GM12878 (cell line): ENCODE measurements at regions not wholly inside any gene's neighbourhood (a gene's known extent, or its start where the extent isn't known, plus 50 kb on each side); places are given as distances from the start of the nearest gene placed in this dataset.

Experiments used
- ATAC-seq: fragments of 200-7000 bp; cut with Tn5 transposase; 3 replicates; pipeline ENCODE4 v1.9.1; 2020; ENCODE audit warnings: mild to moderate bottlenecking, moderate library complexity
- BruUV-seq: library from RNA; stranded (reverse); fragments of 400-500 nt; replicated peaks from 2 replicates; lab custom pipeline; 2021; lab: Mats Ljungman, UMichigan
- CTCF ChIA-PET: fragments of 300-600 bp; sonication (Branson Sonifier 250); formaldehyde crosslinking; extraction: SDS; loops from one replicate; lab custom pipeline; 2021; ENCODE audit warnings: inconsistent platforms; lab: Yijun Ruan, JAX
- POLR2A ChIA-PET: fragments of 350-600 bp; formaldehyde crosslinking; extraction: SDS; loops from one replicate; lab custom pipeline; 2021; ENCODE audit warnings: inconsistent platforms; lab: Charles Lee
- RAD21 ChIA-PET: fragments of 300-600 bp; sonication (Branson Sonifier 250); formaldehyde crosslinking; loops from one replicate; lab custom pipeline; 2023; ENCODE audit warnings: antibody characterized with exemption; ENCODE audit not compliant: unreplicated experiment; lab: Charles Lee
- SMC1A ChIA-PET: fragments of 300-600 bp; sonication (Branson Sonifier 250); formaldehyde crosslinking; loops from one replicate; lab custom pipeline; 2023; ENCODE audit not compliant: unreplicated experiment, uncharacterized antibody; lab: Charles Lee
- DNase-seq: peaks from one replicate; pipeline ENCODE4 v3.0.0-alpha.2; 2011; ENCODE audit warnings: low read depth, low spot score
- FAIRE-seq: peaks from 3 replicates; lab custom pipeline; 2011; peaks lifted over from hg19 to GRCh38; lab: Jason Lieb, UNC
- H2AFZ ChIP-seq: 2 replicates; pipeline ENCODE4 v1.6.0; 2011; ENCODE audit warnings: low read depth, low read length, control low read depth; ENCODE audit not compliant: control insufficient read depth
- H3K27ac ChIP-seq: 2 replicates; pipeline ENCODE4 v1.5.1; 2011; ENCODE audit warnings: control low read depth; ENCODE audit not compliant: control insufficient read depth, insufficient read depth
- H3K27me3 ChIP-seq, 2 experiments: replicated peaks in 1 of 2; 2 replicates each; pipeline versions ENCODE4 v1.6.0 to v1.6.1; 2011; ENCODE audit warnings: low read length in 1 of 2; ENCODE audit not compliant: control insufficient read depth in 2 of 2, insufficient read depth in 2 of 2
- H3K36me3 ChIP-seq, 2 experiments: 2 replicates each; pipeline ENCODE4 v1.5.1; 2011; ENCODE audit warnings: low read length in 1 of 2; ENCODE audit not compliant: control insufficient read depth in 2 of 2, insufficient read depth in 2 of 2
- H3K4me1 ChIP-seq: 2 replicates; pipeline ENCODE4 v1.6.1; 2011; ENCODE audit warnings: mild to moderate bottlenecking, low read length, moderate library complexity, mixed read lengths; ENCODE audit not compliant: control insufficient read depth, insufficient read depth
- H3K4me2 ChIP-seq: 2 replicates; pipeline ENCODE4 v1.6.0; 2011; ENCODE audit warnings: control low read depth; ENCODE audit not compliant: control insufficient read depth, insufficient read depth
- H3K4me3 ChIP-seq: fragments of 200-600 bp; sonication (generic); 2 replicates; pipeline ENCODE4 v1.5.1; 2016
- H3K79me2 ChIP-seq: 2 replicates; pipeline ENCODE4 v1.6.0; 2011; ENCODE audit warnings: low read length; ENCODE audit not compliant: control insufficient read depth, insufficient read depth
- H3K9ac ChIP-seq: 2 replicates; pipeline ENCODE4 v1.8.0; 2011; ENCODE audit warnings: low read length, control low read depth, mixed read lengths; ENCODE audit not compliant: control insufficient read depth, insufficient read depth
- H3K9me3 ChIP-seq: replicated peaks from 3 replicates; pipeline ENCODE4 v1.5.1; 2011; ENCODE audit warnings: mild to moderate bottlenecking, low read length; ENCODE audit not compliant: control insufficient read depth, insufficient read depth
- H4K20me1 ChIP-seq: 2 replicates; pipeline ENCODE4 v1.6.0; 2011; ENCODE audit not compliant: control insufficient read depth, insufficient read depth
- CHD1 ChIP-seq: IDR thresholded peaks from 2 replicates; pipeline ENCODE4 v1.6.1; 2012; ENCODE audit warnings: low read depth, low read length, improper control_type of control experiment
- CREB1 ChIP-seq: IDR thresholded peaks from 2 replicates; pipeline ENCODE4 v1.6.1; 2012; ENCODE audit warnings: low read depth, mild to moderate bottlenecking, inconsistent platforms
- CTCF ChIP-seq, 3 experiments: IDR thresholded peaks in 2 of 3; conservative IDR thresholded peaks in 1 of 3; 2 replicates each; pipeline ENCODE4 v1.5.1; 2011; ENCODE audit warnings: low read depth in 3 of 3, low read length in 3 of 3, mild to moderate bottlenecking in 3 of 3, control low read depth in 2 of 3, moderate library complexity in 2 of 3, inconsistent platforms in 1 of 3, mixed read lengths in 1 of 3; ENCODE audit not compliant: control insufficient read depth in 2 of 3, insufficient read depth in 1 of 3; ENCODE audit errors: extremely low read depth in 1 of 3
- ETV6 ChIP-seq, 2 experiments: fragments of 450-650 bp in 1 of 2; IDR thresholded peaks in 1 of 2; conservative IDR thresholded peaks in 1 of 2; 2 replicates each; pipeline ENCODE4 v1.6.1; 2014; ENCODE audit warnings: antibody characterized with exemption in 1 of 2, borderline replicate concordance in 1 of 2, low read depth in 1 of 2, mild to moderate bottlenecking in 1 of 2, moderate library complexity in 1 of 2
- HCFC1 ChIP-seq: fragments of 150-350 bp; IDR thresholded peaks from 2 replicates; pipeline ENCODE4 v1.6.1; 2014; ENCODE audit warnings: low read length
- NRF1 ChIP-seq: conservative IDR thresholded peaks from 2 replicates; pipeline ENCODE4 v1.6.1; 2011; ENCODE audit warnings: mild to moderate bottlenecking, low read depth, low read length, improper control_type of control experiment
- RELB ChIP-seq: fragments of 450-650 bp; IDR thresholded peaks from 2 replicates; pipeline ENCODE4 v1.6.1; 2017; ENCODE audit warnings: low read depth, mild to moderate bottlenecking, moderate library complexity
- REST ChIP-seq: IDR thresholded peaks from 2 replicates; pipeline ENCODE4 v1.6.1; 2012; ENCODE audit warnings: mild to moderate bottlenecking, low read depth, low read length
- WGBS: methylation state at CpG from one replicate; pipeline ENCODE4 v1.1.6; 2016; ENCODE audit warnings: low lambda C conversion rate; ENCODE audit not compliant: insufficient replicate concordance, insufficient coverage; ENCODE audit errors: missing lambda C conversion rate; 5-methylcytosine and 5-hydroxymethylcytosine counted together
- in situ Hi-C: fragments of 300-500 bp; cut with MboI; formaldehyde crosslinking; loops from 9 replicates; pipeline ENCODE4 v1.14.3; 2018; ENCODE audit warnings: mixed read lengths
- intact Hi-C: fragments of 100-400 bp; cut with micrococcal nuclease; formaldehyde crosslinking; loops from one replicate; pipeline ENCODE4 v1.14.2; 2022; ENCODE audit not compliant: unreplicated experiment
- TF ChIP-seq, protein P1 (sequence below): fragments of 450-650 bp; IDR thresholded peaks from 2 replicates; pipeline ENCODE4 v1.6.1; 2016; ENCODE audit warnings: mild to moderate bottlenecking, moderate library complexity, borderline replicate concordance

- TF ChIP-seq, protein P1, sequence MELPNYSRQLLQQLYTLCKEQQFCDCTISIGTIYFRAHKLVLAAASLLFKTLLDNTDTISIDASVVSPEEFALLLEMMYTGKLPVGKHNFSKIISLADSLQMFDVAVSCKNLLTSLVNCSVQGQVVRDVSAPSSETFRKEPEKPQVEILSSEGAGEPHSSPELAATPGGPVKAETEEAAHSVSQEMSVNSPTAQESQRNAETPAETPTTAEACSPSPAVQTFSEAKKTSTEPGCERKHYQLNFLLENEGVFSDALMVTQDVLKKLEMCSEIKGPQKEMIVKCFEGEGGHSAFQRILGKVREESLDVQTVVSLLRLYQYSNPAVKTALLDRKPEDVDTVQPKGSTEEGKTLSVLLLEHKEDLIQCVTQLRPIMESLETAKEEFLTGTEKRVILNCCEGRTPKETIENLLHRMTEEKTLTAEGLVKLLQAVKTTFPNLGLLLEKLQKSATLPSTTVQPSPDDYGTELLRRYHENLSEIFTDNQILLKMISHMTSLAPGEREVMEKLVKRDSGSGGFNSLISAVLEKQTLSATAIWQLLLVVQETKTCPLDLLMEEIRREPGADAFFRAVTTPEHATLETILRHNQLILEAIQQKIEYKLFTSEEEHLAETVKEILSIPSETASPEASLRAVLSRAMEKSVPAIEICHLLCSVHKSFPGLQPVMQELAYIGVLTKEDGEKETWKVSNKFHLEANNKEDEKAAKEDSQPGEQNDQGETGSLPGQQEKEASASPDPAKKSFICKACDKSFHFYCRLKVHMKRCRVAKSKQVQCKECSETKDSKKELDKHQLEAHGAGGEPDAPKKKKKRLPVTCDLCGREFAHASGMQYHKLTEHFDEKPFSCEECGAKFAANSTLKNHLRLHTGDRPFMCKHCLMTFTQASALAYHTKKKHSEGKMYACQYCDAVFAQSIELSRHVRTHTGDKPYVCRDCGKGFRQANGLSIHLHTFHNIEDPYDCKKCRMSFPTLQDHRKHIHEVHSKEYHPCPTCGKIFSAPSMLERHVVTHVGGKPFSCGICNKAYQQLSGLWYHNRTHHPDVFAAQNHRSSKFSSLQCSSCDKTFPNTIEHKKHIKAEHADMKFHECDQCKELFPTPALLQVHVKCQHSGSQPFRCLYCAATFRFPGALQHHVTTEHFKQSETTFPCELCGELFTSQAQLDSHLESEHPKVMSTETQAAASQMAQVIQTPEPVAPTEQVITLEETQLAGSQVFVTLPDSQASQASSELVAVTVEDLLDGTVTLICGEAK = no peak
- no peak for TF ChIP-seq CTCF (IDR thresholded peaks at IDR 0.05 in 2 of 3, conservative IDR thresholded peaks at IDR 0.05 in 1 of 3; ENCODE audit: control insufficient read depth in 2 of 3, extremely low read depth in 1 of 3, insufficient read depth in 1 of 3, low read depth in 3 of 3, low read length in 3 of 3)
- TF ChIP-seq, all 136 proteins: peak for 0
These were observed 540.3 kb upstream of the MGMT start (continued) for GRCh38 chr10:128926711-128927110.

GRCh38 chr10:128927497-128928161 lies 539.4 kb upstream of the MGMT start:
- Histone ChIP-seq H4K20me1 (no peaks in the 10 kb centered on the region), H3K36me3 (no peaks in the 10 kb centered on the region), H3K9ac (no peak overlapping the region), H3K4me2 (no peak overlapping the region), H2AFZ (no peak overlapping the region), H3K27ac (no peak overlapping the region), H3K4me3 (no peak overlapping the region), H3K79me2 (no peaks in the 10 kb centered on the region), H3K27me3 (no peaks in the 10 kb centered on the region), H3K4me1 (no peaks in the 10 kb centered on the region), H3K9me3 (no peaks in the 10 kb centered on the region; the same call in 2 of the 3 replicates)
- POLR2A ChIA-PET = no interaction called here
- intact Hi-C loops (no loop called here), in situ Hi-C loops (no loop called here)
- 35% methylated on average over 20 of the region's 20 CpGs for WGBS
- no TSS peak for BruUV-seq
- no peak for ATAC-seq
- FAIRE-seq = no peak
- SMC1A ChIA-PET = no interaction called here
- CTCF ChIA-PET = interaction anchor here (0.6 kb wide), 1 partner anchor 477 kb away, joined by 3 read pairs; no protein-coding TSS in a partner anchor
- RAD21 ChIA-PET = no interaction called here
- no peak for DNase-seq
- TF ChIP-seq NRF1 (no peak), RELB (no peak), CREB1 (no peak), HCFC1 (no peak), ETV6 (conservative IDR thresholded peaks at IDR 0.05 in 1 of 2, IDR thresholded peaks at IDR 0.05 in 1 of 2; ENCODE audit: borderline replicate concordance in 1 of 2, low read depth in 1 of 2) (no peak), CHD1 (no peak), REST (no peak)
